ENCODE measurements at regions not wholly inside any gene's neighbourhood (a gene's known extent, or its start where the extent isn't known, plus 50 kb on each side); places are given as distances from the start of the nearest gene placed in this dataset.
A peak's percentile ranks its signal among the peaks of the same experiment; 100 is the strongest.
"Not testable (repeated sequence)": the region's sequence is repeated elsewhere in the genome, so short reads cannot be mapped to it uniquely, and the experiment has no call there.

DNA sequence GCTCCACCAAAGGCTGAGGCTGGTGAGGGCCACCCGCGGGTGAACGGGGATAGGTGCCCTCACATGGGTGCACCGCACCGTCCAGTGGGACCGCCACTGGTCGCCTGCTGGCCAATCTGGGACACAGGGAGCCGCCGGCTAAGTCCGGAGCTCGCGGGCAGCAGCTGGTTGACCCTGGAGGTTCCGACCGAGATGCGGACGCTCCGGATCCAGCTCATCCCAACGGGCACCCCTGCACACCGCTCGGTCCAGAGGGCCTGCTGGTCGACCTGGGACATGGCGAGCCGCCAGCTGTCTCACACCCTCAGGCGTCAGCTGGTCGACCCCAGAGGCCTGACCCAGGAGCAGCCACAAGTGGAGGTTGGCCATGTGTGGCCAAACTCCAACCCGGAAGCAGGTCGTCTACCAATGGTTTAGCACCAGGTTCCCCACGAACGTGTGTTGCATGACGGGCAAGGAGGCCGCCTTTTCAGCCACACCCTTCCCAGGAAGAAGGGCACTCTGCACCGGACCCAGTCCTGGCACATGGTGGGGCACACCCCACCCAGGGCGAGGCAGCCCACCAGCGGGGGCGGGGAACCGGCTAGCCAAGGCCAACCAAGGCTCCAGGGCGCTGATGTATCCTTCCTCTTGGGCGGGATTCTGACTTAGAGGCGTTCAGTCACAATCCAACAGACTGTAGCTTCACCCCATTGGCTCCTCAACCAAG is 746.0 kb upstream of the DEFB115 start:
- no peak for DNase-seq

DNA sequence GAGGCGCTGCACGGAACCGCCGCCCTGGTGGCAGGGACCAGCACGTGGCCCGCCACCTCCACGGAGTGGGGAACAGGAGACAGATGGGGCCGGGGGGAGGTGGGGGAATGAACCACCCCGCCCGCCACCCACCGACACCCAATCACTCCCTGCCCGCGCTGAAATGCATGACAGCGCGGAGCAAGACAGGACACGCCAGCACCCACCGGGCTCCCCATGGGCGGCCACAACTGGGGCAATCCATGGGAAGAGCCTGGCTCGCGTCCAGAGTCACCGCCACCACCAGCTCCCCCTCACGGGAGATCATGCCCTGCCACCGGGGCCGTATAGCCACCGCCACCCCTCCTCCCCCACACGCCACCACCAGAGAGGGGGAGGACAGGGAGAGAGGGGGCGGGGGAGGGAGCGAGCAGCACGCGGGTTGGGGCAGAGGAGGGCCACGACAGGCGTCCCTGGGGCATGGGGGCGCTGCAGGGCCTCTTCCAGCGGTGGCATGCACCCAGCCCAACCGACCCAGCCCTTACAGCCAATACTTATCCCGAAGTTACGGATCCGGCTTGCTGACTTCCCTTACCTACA is 744.3 kb upstream of the DEFB115 start:
- no peak for DNase-seq

DNA sequence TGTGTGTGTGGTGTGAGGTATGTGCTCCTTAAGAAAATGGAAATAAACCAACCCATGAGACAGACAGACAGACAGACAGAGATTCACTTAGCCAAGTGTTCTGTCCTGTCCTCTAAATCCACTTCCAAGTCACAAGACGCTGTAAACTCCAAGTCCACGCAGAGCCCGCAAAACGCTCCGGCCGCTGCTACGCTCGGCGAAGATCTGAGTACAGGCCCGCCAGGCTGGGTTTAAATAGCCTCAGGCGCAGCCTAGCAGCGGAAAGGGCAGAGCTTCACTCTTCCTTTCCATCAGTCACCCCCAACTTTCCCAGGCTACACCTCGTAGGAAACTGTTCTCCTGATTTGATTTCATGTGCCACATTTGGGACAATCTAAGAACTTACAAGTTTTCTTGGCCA is 741.5 kb upstream of the DEFB115 start:
- DNase-seq: not testable (repeated sequence)

DNA sequence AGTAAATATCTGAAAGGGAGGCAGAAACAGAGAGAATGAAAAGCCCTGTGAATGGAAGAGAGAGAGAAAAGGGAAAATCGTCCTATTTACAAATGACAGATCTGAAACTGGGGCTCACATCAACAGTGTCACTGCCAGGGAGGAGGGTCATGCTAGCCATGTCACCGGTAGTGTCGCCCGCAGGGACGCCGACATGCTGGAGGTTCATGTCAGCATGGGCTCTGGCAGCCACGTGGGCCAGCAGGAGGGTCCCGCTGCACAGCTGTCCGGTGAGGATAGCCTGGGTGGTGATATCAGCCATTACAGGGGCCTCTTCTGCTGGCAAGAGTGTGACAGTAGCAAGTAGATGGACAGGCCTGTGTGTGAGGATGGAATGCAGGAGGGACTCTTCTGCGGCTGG is 738.6 kb upstream of the DEFB115 start:
- DNase-seq: not testable (repeated sequence)

DNA sequence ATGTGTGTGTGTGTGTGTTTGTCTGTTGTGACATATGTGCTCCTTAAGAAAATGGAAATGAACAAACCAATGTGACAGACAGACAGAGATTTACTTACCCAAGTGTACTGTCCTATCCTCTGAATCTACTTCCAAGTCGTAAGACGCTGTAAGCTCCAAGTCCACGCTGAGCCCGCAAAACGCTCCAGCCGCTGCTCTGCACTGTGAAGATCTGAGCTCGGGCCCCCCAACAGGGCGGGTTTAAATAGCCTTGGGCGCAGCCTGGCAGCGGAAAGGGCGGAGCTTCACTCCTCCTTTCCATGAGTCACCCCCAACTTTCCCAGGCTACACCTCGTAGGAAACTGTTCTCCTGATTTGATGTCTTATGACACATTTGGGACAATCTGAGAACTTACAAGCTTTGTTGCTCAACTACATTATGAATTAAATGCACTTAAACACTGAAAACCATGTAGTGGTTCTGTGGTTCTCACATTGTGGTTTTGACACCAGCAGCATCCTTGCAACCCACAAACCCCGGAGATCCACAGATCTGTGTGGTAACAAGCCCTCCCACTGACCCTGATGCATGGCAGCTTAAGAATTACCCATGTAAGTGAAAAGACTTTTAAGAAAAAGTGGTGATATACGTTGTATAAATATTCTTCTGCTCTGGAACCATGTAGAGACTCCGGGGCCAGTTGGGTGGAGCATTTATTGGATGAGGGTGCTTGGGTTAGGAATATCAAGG is 735.6 kb upstream of the DEFB115 start:
- not testable (repeated sequence) for DNase-seq

DNA sequence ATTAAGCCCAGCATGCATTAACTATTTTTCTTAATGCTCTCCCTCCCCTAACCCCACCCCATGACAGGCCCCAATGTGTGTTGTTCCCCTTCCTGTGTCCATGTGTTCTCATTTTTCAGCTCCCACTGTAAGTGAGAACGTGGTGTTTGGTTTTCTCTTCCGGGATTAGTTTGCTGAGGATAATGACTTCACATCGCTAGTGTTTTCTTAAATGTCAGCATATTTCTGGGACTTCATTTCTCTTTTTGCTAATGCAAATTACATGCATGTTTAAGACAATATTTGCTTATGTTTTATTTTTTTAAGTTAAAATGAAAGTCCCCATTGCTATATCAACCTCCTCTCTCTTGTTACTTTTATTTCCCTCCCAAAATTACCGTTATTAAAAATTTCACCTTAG is 733.3 kb upstream of the DEFB115 start:
- DNase-seq: not testable (repeated sequence)

DNA sequence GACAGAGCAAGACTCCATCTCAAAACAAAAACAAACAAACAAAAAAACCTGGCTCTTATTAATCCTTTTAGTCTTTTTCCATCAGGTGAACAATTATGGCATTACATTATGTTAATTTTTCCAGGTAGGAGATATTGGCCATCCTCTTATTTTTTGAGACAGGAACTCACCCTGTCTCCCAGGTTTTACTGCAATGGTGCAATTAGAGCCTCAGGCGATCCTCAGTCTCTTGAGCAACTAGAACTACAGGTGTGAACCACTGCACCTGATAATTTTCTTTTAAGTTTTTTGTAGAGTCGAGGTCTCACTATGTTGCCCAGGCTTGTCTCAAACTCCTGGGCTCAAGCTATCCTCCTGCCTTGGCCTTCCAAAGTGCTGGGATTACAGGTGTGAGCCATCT is 732.7 kb upstream of the DEFB115 start:
- not testable (repeated sequence) for DNase-seq

DNA sequence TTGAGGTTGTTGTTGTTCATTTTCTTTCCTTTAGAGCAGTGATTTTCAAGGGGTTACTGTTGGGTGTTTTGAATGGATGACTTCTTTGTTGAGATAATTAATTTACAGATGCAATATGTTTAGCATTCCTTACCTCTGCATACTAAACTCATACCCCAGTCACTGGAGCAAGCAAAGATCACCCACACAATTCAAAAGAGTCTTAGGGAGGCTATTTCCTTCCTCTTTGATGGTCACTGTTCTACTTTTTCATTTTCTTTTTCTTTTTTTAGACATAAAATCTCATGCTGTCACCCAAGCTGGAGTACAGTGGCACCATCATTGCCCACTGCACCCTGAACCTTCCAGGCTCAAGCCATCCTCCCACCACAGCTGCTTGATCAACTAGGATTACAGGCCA is 723.8 kb upstream of the DEFB115 start:
- not testable (repeated sequence) for DNase-seq

DNA sequence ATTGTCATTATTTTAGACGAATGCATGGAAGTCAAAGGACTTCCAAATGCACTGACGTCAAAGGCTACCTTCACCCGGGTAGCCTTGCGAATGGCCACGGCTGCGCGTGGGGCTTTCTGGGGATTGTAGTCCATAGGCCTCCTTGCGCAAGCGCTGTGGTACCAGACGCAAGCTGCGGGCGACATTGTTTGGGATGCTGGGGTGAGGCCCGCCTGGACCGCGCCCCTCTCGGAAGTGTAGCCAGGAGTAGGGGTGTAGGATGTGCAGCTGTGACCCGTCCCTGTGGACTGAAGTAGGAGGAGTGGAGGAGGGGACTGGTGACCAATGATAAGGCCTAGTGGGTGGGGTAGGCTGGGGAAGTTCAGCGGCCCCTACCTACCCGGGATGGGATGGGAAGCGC is 720.0 kb upstream of the DEFB115 start:
- DNase-seq: not testable (repeated sequence)

DNA sequence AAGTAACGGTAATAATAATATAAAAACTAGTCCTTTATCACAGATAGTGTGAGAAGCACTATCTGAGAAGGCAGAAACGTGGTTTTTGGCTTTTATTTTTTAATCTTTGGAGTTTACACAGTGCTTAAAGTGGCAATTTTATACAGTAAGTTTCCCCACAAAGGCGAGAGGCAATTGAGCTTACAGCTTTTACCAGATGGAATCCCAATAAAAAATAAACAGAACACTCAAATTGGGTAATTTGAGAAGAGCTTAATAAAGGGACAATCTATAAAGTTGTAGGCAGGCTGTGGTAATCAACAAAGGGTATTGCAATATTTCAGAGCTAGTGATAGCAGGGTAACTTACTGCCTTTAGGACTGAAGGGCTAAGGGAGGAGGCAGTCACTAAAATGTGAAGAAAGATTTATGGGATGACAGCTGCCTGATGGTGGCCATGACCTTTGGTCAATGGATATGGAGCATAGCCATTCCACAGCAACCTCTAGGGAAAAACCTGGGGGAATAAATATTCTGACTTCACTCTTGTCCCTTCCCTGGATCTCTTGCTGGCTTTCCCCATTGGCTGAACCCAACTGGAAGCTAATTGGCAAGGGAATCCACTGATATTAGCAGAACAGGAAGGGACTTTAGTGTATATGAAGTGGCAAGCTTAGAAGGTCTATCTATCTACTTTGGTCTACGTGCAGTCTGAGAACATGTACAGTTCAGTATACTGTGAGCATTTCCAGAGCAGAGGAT is 717.0 kb upstream of the DEFB115 start:
- DNase-seq: not testable (repeated sequence)

DNA sequence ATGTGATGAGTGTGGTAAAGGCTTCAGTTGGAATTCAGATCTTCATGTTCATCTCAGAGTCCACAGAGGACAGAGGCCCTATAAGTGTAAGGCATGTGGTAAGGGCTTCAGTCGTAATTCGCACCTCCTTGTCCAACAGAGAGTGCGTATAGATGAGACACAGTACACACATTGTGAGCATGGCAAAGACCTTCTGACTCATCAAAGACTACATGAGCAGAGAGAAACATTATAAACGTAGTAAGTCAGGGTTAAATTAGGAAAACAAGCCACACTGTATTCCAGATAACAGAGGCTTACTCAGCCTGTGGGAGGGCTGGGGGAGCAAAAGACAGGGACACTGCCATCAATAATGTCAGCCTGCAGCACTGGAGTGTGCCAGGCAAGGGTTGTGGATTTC is 706.2 kb upstream of the DEFB115 start:
- DNase-seq: not testable (repeated sequence)

DNA sequence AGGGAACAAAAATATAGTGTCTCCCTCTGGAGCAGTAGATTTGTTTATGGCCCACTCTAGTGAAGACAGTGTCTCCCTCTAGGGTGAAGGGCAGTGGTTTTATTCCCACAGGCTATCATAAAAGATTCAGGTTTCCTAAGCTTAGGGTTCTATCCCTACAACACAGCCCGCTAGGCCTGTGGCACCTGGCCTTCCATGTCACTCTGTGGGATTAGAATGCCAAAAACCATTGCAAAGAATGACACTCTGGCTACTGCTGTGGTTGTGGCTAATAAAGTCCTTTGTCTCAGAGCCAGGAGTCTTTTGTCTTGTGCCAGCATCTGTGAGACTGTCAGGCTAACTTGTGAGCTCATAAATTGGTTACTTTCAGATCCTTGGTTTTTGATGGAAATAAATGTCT is 700.7 kb upstream of the DEFB115 start:
- not testable (repeated sequence) for DNase-seq

DNA sequence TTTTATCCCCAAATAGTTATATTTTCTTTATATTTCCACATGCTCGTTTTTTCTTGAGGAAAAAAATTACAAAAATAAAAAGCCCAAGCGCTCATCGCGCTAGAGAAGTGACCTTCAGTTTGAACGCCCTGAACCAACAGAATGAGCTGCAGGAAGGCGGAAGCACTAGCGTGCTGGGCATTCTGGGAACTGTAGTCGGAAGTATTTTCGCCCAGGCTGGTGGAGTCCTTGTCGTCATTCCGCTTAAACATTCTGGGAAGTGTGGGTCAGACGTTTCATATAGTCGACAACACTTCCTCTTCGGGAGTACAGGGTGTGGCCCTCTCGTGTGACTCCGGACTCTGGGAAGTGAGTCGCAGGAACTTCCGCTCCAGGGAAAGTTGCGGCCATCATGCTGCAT is 692.4 kb upstream of the DEFB115 start:
- DNase-seq: not testable (repeated sequence)

DNA sequence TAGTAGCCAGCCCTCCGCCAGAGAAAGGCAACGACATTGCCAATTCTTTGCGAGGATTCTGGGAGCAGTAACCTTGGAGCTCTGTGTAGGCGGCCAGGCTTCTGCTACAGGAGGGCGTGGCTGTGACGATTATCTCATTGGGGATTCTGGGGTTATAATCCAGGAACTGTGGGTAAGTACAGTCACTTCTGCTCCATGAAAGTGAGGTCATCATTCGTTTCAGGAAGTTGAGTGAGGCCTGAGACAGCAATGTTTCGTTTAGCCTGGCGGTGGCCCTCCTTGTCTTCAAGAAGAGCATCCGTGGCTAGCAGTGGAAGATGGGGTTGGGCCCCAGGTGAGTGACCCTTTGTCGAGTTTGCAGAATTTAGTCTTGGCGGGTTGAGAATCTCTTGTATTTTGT is 687.6 kb upstream of the DEFB115 start:
- not testable (repeated sequence) for DNase-seq

DNA sequence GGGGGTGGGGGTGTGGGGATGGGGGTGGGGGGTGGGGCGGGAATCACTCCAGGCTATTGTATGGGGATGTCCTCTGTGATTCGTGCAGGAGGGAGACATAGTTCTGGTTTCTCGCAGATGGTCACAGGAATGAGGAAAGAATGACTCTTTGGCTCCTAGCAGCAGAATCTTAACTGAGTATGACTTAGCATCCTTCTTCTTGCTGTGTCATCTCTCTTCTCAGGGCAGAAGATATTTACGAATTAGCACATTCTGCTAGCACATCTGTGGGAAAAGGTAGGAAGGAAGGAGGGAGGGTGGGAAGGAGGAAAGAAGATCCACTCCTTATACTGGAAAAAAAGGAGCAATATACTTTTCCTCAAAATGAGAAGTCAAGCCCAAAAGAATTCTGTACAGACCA is 686.8 kb upstream of the DEFB115 start:
- not testable (repeated sequence) for DNase-seq

DNA sequence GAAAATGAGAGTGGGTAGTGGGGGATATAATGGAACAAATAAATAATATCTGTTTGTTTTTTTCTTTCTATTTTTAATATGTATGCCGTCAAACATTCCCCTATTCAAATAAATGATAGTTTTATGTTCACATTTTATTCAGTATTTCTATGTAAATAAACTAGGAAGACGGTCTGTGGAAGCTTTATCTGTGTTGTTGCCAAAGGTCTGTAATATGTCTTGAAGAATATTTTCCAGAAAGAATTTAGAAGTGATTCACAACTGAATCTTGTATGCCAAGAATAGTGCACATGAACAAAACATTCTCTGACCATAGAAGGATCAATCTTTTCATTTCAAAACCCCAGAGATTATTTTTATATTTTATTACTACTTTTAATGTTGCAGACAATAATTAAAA is 683.1 kb upstream of the DEFB115 start:
- DNase-seq: not testable (repeated sequence)

DNA sequence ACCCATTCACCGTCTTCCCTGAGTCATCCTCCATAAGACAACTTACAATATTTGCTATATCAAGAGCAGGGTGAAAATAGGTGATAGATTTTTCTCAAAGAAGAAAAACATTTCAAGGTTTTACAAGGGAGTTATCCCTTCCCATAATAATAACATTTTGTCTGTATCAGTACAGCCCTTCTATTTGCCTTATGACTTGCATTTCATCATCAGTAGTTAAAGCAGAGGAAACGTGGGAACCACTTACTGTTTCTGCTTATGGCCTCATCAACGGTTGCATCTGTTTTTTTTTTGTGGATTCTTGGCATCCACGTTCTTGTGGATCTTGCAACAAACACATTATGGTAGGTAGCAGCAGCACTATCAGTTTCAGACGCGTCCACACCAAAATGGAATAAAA is 678.4 kb upstream of the DEFB115 start:
- not testable (repeated sequence) for DNase-seq

DNA sequence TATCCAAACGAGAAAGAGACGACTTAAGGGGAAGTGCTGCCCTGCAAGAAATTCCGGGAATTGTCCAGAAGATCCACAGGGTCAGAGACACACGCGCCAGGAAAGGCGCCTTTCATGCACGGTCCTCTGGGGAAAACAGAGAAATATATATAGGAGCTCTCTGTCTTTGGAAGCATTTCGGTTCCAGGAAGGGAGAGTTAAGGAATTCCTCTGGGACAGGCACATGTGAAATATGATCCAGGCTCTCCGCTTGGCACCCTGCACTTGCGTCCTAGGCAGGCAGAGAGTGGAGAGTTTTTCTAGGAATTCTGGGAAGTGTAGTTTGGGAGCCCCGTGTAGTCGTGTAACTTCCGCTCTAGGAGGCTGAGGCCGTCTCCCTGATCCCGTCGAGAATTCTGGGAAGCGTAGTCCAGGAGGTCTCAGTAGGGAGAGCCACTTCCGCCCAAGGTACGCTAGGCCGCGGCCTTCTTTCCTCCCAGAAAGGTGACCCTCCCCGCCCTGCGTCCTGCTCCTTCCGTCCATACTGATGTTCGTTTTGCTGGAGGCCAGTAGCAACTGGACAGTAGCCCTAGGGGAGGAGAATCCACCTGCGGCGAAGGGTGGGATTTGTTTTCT is 677.5 kb upstream of the DEFB115 start:
- DNase-seq: peak; percentile 52

DNA sequence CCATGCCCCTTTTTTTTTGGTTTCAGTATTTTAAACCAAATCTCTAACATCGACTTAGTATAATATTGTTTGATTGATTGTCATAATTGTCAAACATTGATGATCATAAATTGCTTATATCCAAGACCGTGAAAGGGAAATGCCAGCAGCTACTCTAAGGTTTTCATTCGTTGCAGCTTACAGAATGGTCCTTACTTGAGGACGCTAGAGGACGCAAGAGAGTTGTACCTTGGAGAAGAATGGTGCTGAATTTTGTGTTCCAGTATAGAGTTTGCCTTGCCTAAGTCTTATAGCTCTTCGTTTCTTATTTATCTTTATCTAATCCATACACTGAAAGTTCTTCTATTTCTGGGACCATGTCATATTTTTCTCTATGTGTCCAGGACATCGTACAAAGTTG is 675.6 kb upstream of the DEFB115 start:
- not testable (repeated sequence) for DNase-seq

DNA sequence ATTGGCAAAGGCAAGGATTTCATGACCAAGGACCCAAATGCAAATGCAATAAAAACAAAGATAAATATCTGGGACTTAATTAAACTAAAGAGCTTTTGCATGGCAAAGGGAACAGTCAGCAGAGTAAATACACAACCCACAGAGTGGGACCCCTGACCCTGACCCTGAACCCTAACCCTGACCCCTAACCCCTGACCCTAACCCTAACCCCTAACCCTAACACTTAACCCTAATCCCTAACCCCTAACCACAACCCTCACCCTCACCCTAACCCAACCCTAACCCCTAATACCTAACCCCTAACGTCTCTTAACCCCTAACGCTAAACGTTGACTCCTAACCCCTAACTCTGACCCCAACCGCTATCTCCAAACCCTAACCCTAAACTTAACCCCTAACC is 673.1 kb upstream of the DEFB115 start:
- DNase-seq: not testable (repeated sequence)

DNA sequence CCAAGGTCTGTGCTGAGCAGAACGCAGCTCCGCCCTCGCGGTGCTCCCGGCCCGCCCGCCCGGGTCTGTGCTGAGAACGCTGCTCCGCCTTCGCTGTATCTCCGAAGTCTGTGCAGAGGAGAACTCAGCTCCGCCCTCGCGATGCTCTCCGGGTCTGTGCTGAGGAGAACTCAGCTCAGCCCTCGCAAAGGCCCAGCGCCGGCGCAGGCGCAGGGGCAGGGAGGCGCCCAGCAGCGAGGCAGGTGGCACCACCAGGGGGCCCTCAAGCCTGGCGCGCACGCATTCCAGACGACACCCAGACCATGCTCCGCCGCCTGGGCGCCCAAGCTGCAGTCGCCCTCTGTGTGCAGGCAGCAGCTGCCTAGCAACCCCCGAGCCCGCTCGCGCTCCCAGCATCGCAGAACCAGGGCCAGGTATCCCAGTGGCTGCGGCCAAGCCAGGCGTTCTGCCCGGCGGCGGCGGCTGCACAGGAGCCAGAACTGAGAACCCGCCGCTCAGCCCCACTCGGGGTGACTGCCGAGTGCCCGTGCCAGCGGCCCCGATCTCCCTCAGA is 672.1 kb upstream of the DEFB115 start:
- DNase-seq: peak; percentile 63

DNA sequence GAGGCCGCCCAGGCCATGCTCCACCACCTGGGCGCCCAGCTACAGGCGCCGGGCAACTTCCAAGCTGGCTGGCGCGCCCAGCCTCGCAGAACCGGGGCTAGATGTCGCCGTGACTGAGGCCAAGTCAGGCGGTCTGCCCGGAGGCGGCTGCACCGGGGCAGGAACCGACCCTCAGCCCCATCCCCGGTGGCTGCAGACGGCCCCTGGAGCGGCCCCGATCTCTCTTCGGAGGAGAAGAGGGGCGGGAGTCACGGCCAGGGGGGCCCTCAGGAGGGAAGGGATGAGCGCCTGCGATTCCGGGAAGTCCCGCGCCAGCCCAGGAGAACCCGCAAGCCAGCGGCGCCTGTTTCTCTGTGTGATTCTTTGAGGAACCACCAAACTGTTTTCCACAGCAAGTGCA is 671.3 kb upstream of the DEFB115 start:
- not testable (repeated sequence) for DNase-seq

DNA sequence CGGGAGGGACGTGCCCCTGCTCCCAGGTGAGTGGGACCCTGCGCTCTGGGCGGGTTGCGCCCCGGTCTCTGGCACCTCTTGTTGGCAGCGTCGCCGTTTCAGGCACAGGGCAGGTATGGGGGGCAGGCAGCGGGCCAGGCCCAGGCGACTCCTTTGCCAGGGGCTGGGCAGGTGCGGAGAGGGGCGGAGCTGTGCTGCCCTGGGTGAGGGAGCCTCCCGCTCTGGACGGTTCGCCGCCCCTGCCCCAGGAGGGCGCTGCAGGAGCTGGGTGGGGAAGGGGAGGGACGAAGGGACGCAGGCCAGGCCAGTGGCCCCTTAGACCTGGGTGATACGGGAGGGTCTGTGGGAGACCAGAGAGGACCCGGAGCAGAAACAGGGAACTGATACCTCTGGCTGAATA is 663.9 kb upstream of the DEFB115 start:
- DNase-seq: no peak
